G401.6 (cell line): ENCODE measurements at regions not wholly inside any gene's neighbourhood (a gene's known extent, or its start where the extent isn't known, plus 50 kb on each side); places are given as distances from the start of the nearest gene placed in this dataset.
"Not testable (repeated sequence)": the region's sequence is repeated elsewhere in the genome, so short reads cannot be mapped to it uniquely, and the experiment has no call there.

Experiments used
- FAIRE-seq: peaks from 2 replicates; lab custom pipeline; 2012; peaks lifted over from hg19 to GRCh38; lab: Jason Lieb, UNC

DNA sequence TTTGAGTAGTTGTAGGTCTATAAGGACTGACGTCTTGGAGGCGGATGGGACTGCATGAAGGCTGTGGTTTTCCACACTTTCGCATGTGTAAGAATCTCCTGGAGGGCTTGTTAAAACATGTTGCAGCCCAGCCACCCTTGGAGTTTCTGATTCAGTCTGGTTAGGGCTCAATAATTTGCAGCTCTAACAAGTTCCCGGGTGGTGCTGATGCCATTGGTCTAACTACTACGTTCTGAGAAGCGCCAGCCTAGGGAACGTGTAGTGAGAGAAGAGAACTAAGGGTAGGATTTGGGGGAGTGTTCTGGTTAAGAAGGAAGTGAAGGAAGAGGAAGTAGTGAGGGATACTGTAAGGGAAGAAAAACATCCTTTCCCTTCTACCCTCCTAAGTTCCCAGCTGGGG lies 138.9 kb downstream of the LARP7 start:
- no peak for FAIRE-seq

DNA sequence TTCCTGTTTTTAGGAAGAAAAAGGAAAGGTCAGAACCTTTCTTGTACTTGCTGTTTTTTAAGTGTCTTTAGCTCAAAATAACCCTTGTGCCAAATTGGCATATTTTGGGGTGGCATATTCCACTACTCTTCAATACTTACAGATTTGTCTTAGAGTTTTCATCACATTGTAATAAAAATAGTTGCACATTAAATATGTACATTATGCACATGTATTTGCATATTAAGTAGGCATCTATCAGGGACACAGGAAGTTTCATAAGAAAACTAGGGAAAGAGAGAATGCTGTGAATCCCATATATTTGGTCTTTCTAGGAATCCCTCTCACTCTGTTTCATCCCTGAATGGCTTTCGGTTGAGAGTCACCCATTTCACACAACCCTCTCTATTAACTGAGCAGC lies 139.6 kb downstream of the LARP7 start:
- no peak for FAIRE-seq

DNA sequence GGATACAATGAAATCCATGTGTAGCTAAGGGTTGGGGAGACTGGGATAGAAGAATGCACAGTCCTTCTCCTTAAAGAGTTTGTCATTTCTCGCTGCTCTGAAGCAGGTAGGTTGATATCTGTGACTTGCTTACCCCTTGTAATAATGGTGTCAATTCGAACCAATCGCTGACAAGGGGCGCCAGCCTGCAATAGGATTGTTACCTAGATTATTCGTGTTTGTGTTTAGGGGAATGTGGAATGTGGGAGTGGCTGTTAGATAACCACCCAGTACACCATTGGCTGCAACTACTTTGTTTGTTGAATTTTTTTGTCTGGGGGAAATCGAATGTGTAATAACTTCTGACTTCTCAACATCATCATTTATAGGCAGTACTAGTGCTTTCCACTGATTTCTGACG lies 141.6 kb downstream of the LARP7 start:
- FAIRE-seq = no peak

DNA sequence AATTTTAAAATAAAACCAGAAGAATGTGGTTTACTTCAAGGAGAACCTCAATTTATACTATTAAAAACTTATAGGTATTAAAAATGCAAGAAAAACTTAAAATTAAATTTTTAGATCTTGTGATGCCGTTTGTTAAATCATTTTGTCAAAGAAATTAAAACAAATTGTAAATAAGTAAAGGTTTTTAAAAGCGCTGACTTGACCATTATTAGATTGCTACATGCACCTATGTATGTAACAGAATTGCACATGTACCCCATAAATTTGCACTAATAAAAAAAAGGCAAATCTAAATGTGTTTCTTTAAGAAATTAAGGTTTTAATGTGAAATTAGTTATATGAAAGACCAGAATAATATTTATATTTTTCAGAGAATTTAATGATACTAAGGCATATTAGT lies 156.1 kb downstream of the LARP7 start:
- FAIRE-seq = peak; percentile 71

DNA sequence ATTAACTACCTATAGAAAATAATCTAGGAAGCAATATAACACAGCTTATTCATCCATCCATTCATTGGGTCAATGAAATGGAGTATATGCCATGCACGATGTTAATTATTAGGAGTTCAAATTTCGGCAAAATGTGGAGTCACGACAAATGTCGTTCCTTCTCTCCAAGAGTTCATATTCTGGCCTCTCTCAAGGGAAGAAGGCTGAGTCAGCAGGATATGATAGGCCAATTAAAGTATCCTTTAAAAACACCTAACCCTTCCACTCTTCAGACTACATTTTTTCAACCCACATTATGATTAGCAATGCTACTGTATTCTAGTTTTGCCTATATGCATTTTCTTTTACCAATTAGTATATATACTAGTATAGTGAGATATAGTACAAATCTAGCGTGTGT lies 163.1 kb downstream of the LARP7 start:
- FAIRE-seq = no peak

DNA sequence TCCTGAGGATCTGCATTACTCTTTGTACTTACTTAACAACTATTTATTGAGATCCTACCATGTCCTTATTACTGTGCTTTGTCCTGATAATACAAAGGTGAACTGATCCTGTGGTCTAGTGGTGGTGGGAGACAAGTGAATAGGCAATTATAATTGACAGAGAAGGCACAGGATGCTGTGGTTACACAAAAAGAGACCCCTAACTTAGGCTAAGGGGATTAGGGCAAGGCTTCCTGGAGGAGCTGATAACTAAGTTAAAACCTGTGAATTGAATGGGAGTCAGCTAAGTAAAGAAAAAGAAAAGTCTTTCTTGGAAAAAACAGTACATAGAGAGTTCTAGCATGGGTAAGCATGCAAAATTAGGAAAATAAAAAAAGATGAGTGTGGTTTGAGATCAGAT lies 164.4 kb downstream of the LARP7 start:
- FAIRE-seq = no peak

DNA sequence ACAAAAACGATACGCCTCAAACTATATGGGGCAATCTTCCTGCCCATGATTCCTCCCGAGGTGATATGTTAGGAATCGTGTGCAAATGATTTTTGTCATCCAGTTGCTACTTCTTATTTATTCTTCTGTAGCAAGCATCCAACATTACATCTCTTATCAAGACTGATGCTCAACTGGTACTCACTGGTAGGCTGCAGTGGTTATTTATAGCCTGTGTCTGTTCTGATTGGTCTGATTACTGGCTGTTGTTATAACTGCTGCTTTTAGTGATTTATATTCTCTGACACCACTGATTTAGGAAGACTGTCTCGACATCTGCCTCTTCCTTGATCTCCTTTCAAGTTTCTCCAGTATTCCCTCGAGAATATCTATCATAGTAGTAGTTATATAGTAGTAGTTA lies 165.8 kb downstream of the LARP7 start:
- no peak for FAIRE-seq

DNA sequence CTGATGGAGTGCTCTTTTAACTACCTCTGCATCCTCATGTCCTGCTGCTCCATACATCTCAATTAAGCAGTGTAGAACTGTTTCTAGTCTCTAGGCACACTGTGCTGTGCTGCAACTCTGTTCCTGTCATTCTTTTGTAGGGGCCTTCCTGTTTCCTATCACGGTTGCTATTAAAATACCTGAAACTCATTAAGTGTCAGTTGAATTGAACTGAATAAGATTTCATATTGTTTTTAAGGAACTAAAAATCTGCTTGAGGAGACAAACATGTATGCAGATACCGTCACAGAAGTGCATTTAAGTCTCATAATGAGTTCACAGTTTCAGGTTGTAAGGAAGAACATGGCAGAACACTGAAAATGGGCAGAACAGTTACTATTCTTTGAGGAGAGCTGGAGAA lies 170.1 kb downstream of the LARP7 start:
- no peak for FAIRE-seq

DNA sequence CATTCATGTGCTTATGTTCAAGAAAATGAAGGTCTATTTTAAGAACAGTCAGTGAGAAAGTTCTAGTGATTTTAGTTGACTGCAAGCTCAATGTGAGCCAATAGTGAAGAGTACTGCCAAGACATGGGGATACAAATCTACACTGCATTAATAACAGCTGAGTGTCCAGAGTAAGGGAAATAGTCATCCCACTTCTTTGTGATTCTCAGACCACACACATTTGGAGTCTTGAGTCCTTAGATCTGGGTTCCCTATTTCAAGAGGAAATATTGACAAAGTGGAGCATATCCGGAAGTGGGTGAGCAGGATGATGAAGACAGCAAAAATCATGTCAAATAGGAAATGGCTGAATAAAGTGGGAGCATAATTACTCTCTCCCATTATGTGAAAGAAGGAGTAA lies 171.1 kb downstream of the LARP7 start:
- no peak for FAIRE-seq

DNA sequence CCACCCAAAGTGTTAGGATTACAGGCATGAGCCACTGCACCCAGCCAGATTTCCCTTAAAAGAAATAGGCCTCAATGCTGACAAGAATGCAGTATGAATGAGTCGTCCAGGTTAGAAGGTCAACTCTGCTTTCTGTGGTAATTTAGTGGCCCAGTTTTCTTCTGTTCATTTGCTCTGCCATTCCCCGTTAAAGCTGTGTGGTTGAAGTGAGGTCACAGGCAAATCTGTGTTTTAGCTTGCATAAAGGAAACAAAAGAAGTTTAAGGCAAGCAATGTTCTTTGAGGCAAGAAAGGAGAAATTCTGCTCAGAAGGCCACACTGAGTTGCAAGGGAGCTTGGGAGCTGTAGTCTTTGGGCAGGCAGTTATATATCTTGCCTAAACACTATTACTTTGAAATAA lies 176.8 kb downstream of the LARP7 start:
- FAIRE-seq = no peak

DNA sequence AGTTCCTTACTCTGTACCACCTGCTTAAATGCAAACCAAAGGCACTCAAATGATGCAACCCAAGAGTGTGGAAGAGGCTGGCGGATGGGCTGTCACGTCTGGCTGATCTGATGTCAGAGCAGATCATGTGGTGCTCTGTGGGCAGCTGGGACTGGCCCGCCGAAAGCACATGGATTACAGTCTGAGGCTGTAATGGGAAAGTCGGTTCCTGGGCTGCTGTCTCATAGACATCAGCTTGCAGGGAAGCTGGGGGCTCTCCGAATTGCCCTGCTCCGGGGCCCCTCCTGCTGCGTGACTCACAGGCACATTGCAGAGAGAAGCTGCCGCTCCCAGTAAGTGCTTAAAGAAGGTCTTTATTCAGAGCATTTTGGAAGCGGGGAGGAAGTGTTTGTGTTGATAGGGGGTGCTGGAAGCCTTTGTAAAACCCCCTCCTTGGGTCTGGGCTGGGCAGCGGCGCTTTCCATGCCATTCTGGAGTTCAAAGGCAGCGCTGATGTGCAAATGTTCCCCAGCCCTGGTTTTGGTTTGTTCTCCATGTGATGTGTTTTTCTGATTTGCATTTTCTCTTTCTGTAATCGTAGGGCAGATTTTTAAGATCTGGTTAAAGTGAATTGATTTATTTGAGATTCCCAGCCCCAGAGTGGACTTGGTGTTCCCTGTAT lies 181.1 kb downstream of the LARP7 start:
- no peak for FAIRE-seq

DNA sequence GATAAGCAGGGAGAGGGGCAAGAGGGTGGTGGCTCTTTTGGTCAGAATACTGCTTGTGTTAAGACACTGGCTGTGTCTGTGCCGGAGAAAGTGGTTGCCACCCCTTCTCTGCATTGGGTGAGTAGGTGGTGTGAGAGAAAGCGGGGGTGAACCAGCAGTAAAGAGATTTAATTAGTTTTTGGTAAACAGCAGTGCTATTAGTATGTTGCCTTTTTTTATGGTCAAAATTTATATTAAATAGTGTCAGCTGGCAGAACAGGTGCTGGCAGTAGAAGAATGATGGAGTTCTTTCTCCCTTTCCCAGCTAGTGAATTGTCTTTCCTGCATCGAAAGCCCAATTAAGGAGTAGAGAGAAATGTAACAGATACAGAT lies 181.6 kb downstream of the LARP7 start:
- no peak for FAIRE-seq

DNA sequence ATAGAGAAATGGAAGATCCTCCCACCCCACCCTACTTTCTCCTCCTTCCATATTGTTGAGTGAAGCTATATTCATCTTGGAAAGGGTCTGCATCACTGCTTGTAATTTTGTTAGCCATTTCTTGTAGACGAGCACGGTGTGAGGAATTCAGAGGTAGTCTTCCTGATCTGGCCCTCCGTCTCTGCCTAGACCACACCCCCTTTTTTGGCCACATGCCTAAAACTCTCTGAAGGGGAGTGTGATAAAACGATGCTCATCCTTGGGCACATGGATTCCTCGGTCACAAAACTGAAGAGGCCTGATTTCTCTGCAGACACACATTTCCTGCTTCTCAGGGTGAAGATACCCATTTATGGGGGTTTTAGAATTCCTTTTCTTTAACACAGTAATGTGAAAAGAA lies 182.8 kb downstream of the LARP7 start:
- no peak for FAIRE-seq

DNA sequence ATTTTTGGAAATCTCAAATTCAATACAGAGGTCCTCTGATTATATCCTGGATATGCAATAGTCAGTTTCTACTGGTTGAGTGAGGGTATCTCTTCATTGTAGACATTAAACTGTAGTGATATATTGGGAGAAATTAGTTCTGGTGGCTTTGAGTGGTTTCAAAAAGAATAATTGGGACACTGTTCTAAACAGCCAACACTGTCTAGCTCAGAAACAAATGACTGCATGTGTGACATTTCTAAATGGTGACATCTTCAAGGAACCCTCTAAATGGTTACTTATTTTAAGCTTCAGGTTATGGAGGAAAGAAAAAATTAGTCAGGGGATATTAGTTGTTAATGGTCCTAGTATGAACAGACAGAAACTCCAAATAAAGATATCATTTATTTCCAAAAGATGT lies 186.2 kb downstream of the LARP7 start:
- FAIRE-seq = no peak

DNA sequence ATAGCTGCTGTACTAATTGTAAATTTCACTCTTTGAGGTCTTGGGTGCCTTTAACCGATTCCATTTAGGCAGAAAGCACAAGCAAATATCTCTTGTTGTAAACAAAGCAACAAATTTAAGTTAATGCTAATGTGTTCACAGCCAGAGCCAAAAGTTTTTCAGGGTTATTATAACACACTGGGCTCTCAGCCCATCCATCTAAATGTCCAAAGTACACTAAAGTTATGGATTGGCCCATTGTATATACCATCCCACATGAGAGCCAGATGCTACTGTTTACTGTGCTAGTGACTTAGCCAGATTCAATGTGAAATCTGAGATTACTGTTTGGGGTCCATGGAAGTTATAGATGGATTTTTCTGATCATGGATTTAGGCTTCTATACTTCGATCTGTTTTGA lies 186.7 kb downstream of the LARP7 start:
- no peak for FAIRE-seq

DNA sequence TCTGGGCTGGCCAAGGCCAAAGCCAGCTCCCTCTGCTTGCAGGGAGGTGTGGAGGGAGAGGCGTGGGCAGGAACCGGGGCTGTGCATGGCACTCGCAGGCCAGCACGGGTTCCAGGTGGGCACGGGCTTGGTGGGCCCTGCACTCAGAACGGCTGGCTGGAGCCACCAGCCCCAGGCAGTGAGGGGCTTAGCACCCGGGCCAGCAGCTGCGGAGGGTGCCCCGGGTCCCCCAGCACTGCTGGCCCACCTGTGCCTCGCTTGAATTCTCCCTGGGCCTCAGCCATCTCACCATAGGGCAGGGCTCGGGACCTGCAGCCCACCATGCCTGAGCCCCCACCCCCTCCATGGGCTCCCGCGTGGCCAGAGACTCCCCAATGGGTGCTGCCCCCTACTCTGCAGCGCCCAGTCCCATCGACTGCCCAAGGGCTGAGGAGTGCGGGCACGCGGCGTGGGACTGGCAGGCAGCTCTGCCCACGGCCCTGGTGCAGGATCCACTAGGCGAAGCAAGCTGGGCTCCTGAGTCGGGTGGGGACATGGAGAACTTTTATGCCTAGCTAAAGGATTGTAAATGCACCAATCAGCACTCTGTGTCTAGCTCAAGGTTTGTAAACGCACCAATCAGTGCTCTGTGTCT lies 193.9 kb downstream of the LARP7 start:
- no peak for FAIRE-seq

DNA sequence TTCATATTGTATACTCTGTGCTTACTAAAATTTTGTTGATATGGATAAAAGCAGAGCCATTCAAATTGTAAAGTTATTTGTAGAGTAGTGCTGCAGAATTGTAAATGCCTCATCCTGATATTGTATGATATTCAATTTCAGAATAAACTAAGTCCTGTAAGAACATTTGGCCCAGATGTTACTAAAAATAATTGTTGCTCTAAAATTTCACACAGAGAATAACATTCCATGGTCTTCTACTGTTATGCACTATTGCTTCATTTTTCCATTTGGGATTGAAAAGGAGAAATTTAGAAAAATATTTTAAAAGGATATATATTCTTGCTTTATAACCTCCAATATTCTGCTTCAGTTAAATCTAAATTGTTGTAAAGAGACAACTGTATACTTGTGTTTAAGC lies 195.6 kb downstream of the LARP7 start:
- FAIRE-seq = no peak

DNA sequence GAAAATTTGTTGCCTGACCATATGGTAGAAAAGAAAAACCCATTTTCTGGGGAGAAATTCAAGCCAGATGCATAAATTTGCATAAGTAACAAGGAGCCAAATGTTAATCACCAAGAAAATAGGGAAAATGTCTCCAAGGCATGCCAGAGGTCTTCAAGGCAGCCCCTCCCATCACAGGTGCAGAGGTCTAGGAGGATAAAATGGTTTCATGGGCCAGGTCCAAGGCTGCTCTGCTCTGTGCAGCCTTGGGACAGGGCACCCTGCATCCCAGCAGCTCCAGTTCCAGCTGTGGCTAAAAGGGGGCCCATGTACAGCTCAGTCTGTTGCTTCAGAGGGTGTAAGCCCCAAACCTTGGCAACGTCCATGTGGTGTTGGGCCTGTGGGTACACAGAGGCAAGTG lies 200.0 kb downstream of the LARP7 start:
- FAIRE-seq = no peak

DNA sequence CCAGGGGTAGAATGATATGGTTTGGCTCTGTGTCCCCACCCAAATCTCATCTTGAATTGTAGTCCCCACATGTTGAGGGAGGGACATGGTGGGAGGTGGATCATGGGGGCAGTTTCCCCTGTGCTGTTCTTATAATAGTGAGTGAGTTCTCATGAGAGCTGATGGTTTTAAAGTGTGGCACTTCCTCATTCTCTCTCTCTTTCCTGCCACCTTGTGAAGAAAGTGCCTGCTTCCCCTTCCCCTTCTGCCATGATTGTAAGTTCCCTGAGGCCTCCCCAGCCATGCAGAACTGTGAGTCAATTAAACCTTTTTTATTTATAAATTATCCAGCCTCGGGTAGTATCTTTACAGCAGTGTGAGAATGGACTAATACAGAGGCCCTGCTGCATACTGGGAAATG lies 201.1 kb downstream of the LARP7 start:
- not testable (repeated sequence) for FAIRE-seq

DNA sequence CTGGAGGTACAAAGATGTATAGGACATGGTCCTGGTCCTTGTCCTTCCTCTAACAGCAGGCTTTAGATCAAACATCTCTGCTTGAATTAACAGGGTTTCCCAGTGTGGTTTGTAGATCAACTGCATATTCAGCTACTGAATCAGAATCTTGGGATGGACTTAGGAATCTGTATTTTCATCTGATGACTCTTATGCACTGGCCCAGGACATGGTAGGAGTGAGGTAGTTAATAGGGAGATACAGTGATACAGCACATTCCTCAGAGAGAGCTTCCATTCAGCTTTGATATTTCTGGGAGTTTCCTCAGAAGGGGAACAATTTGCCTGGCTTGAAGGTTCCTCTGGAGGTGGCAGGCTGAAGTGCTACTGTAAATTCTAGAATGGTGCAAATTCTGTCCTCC lies 203.1 kb downstream of the LARP7 start:
- no peak for FAIRE-seq

DNA sequence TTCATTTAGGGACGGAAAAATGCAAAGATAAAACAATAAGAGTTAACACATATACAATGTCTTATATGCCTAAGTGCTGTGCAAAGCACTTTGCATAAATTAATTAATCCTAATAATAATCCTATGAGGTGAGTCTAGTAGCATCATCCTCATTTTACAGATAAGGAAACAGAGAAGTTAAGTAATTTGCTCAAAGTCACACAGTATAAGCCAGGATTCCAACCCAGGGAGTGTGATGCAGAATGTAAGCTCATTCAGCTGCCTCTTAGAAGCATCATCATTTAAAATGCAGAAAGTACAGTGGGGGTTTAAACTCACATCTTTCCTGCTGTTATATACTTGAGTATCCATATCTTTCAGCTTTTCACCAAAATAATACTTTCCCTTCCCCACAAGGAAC lies 203.7 kb downstream of the LARP7 start:
- no peak for FAIRE-seq

DNA sequence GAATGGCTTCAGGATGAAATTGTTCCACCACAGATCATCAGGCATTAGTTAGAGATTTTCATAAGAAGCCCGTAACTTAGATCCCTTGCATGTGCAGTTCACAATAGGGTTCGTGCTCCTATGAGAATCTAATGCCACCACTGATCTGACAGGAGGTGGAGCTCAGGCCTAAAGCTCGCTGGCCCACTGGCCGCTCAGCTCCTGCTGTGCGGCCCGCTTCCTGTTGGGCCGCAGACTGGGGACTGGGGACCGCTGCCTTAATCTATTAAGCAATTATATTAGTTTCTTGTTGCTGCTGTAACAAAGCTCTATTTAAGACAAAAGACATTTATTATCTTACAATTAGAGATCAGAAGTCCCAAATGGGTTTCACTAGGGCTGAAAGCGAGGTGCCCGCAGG lies 205.6 kb downstream of the LARP7 start:
- no peak for FAIRE-seq

DNA sequence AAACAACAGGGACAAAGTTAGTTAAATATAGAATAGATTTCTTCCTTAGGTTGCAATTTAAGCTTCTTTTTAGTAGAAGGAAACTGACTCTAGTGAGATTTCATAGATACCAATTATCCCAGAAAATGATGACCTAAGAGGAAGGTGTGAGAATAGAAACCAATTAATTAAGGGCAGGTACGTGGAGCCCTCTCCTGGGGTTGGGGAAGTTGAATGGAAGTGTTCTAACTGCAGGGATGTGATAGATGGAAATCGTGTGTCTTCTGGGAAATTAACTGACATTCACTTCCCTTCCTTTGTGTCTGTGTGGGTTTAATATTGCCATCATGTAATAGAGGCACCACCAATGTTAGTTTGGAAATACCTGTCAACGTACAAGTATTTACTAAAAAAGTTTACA lies 204.1 kb upstream of the ANK2 start:
- FAIRE-seq = no peak

DNA sequence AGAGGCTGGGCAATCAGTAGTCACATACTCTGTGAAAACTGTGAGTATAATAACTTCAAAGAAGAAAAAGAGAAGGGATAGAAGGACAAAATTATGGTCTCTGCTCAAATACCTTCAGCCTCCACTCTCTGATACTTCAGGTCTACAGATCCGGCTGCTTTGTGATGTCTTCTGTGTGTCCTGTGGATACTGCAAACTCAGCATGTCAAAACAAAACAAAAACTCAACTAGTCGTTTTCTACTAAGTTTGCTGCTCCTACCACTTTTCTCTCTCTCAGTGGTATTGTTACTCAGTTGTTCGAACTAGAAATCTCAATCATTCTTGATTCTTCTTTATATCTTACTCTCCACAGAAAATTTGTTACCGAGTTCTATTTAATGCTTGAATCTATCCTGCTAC lies 202.4 kb upstream of the ANK2 start:
- no peak for FAIRE-seq

DNA sequence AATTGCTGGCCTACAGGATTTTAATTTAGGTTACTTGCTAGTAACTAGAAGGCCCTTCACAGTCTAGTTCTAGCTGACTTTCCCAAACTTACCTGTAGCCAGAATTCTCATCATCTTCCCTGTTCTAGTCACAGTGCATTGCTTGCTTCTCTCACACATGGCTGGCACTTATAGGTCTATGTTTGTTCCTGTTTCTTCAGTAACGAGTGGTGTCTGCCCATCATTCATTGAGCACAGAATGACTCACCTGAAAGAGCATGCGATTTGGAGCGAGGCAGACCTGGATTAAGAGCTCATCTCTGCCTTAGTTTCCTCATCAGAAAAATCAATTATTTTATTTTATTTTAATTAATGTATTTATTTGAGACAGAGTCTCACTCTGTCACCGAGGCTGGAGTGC lies 201.7 kb upstream of the ANK2 start:
- FAIRE-seq = no peak
